GM20000 (cell line): ENCODE measurements at regions not wholly inside any gene's neighbourhood (a gene's known extent, or its start where the extent isn't known, plus 50 kb on each side); places are given as distances from the start of the nearest gene placed in this dataset.

Source experiments
- DNase-seq: peaks from one replicate; pipeline ENCODE4 v3.0.0; 2012; ENCODE audit warnings: low spot score
- TF ChIP-seq, protein P1 (sequence below): IDR thresholded peaks from 2 replicates; pipeline ENCODE4 v1.5.1; 2012; ENCODE audit warnings: mild to moderate bottlenecking, control low read depth; ENCODE audit errors: extremely low read depth, missing control alignments

- DNase-seq, result no peak
- TF ChIP-seq, protein P1, sequence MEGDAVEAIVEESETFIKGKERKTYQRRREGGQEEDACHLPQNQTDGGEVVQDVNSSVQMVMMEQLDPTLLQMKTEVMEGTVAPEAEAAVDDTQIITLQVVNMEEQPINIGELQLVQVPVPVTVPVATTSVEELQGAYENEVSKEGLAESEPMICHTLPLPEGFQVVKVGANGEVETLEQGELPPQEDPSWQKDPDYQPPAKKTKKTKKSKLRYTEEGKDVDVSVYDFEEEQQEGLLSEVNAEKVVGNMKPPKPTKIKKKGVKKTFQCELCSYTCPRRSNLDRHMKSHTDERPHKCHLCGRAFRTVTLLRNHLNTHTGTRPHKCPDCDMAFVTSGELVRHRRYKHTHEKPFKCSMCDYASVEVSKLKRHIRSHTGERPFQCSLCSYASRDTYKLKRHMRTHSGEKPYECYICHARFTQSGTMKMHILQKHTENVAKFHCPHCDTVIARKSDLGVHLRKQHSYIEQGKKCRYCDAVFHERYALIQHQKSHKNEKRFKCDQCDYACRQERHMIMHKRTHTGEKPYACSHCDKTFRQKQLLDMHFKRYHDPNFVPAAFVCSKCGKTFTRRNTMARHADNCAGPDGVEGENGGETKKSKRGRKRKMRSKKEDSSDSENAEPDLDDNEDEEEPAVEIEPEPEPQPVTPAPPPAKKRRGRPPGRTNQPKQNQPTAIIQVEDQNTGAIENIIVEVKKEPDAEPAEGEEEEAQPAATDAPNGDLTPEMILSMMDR, result no peak
Observed at GRCh38 chr13:76750126-76750525, 136.1 kb downstream of the KCTD12 start.

GRCh38 chr13:76745261-76746200, 140.7 kb downstream of the KCTD12 start:
- TF ChIP-seq, protein P1, result no peak
- DNase-seq, result peak; percentile 22

DNA sequence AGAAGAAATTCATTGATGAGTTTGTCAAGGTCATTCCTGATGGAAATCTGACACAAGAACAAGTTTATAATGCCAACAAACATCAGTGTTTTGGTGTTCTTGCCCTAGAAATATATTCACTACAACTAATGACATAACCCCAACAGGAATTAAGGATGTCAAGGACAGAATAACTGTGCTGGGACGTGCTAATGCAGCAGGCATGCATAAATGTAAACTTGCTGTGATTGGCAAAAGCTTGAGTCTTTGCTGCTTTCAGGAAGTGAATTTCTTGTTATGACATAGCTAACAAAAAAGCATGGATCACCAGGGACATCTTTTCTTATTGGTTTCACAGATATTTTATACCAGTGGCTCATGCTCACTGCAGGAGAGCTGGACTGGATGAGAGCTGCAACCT, 144.6 kb downstream of the KCTD12 start:
- DNase-seq, result no peak
- TF ChIP-seq, protein P1, result no peak

- DNase-seq, result no peak
- TF ChIP-seq, protein P1, result no peak
Observed at GRCh38 chr13:76741046-76741445, 145.2 kb downstream of the KCTD12 start.

DNA sequence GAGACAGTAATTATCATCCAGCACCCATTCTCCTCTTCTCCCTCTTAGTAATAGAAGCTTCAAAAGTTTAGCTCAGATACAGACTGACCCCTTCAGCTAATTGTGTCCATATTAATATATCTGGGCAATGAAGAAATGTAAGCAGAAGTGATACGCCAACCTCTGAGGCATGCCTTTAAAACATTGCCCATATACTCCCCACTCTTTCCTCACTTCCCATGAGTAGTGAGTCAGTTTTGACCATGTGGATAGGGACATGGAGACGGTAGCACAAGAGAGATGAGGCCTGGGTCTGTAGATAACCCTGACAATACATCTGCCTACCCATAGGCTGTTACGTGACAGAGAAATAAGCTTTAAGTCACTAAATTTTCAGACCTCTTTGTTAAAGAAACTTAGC, 147.6 kb downstream of the KCTD12 start:
- TF ChIP-seq, protein P1, result no peak
- DNase-seq, result no peak

DNA sequence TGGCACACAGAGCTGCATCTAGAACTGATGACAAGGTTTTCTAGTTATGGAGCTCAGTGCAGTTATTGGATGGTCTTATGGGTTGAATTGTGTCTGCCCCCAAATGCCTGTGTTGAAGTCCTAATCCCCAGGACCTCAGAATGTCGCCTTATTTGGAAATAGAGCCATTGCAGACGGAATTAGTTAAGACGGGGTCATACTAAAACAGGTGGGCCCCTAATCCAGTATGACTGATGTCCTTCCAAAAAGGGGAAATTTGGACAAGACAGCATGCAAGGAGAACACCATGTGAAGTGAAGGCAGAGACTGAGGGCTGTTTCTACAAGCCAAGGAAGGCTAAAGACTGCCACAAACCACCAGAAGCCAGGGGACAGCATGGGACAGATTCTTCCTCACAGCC, 148.7 kb downstream of the KCTD12 start:
- TF ChIP-seq, protein P1, result no peak
- no peak for DNase-seq

- TF ChIP-seq, protein P1, result no peak
- DNase-seq, result no peak
Observed at GRCh38 chr13:76735641-76736040, 150.6 kb downstream of the KCTD12 start.
